Vagina (tissue), 2 donors: ENCODE measurements at regions not wholly inside any gene's neighbourhood (a gene's known extent, or its start where the extent isn't known, plus 50 kb on each side); places are given as distances from the start of the nearest gene placed in this dataset.

ENCODE experiments used
- CTCF ChIP-seq, 3 experiments: fragments of 450-650 bp in 2 of 3; fragments of 200-600 bp in 1 of 3; sonication (generic) in 1 of 3; IDR thresholded peaks; one replicate each; pipeline ENCODE4 v1.5.1; 2017 to 2019; ENCODE audit warnings: antibody characterized with exemption in 3 of 3, mild to moderate bottlenecking in 2 of 3, moderate library complexity in 2 of 3
- POLR2A ChIP-seq, 2 donors: fragments of 450-650 bp; IDR thresholded peaks; one replicate each; pipeline ENCODE4 v1.6.1; 2017; ENCODE audit warnings: antibody characterized with exemption in 2 of 2, mild to moderate bottlenecking in 2 of 2, moderate library complexity in 2 of 2

GRCh38 chr11:19441288-19441687 lies 200.5 kb upstream of the E2F8 start:
- TF ChIP-seq CTCF (IDR thresholded peaks at IDR 0.05) (no peak), POLR2A (IDR thresholded peaks at IDR 0.05) (no peak)
